ENCODE measurements at regions not wholly inside any gene's neighbourhood (a gene's known extent, or its start where the extent isn't known, plus 50 kb on each side); places are given as distances from the start of the nearest gene placed in this dataset.

DNA sequence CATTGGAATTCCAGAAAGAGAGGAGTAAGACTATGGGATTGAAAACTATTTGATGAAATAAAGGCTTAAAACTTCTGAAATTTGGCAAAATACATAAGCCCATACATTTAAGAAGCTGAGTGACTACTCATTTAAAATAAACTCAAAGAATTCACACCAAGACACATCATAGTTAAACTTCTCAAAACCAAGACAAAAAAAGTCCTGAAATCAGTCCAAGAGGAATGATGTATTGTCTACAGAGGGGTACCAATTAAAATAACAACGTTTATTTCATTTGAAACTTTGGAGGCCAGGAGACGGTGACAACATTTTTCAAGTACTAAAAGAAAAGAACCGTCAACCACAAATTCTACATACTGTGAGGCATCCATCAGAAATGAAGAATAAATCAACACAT lies 841.4 kb upstream of the MAP3K7 start:
- TF ChIP-seq SP1 (IDR thresholded peaks at IDR 0.05; ENCODE audit: low read depth, low read length) (no peak), SP4 (IDR thresholded peaks at IDR 0.05; ENCODE audit: low read length) (no peak), CHD2 (IDR thresholded peaks at IDR 0.05; ENCODE audit: low read length) (no peak), MAFK (IDR thresholded peaks at IDR 0.05; ENCODE audit: low read depth, low read length) (no peak), NRF1 (IDR thresholded peaks at IDR 0.05; ENCODE audit: low read depth, low read length) (no peak), RNF2 (IDR thresholded peaks at IDR 0.05; ENCODE audit: borderline replicate concordance, low read depth, low read length, missing control alignments, poor library complexity, severe bottlenecking) (no peak), POLR2AphosphoS5 (IDR thresholded peaks at IDR 0.05; ENCODE audit: low read depth, low read length) (no peak), TCF12 (IDR thresholded peaks at IDR 0.05; ENCODE audit: low read depth, low read length) (no peak), ATF2 (IDR thresholded peaks at IDR 0.05; ENCODE audit: low read length) (no peak)
- Histone ChIP-seq H3K4ac (replicated peaks; ENCODE audit: insufficient read length, low read depth, low read length) (no peak overlapping the region), H2BK12ac (ENCODE audit: low read depth, low read length) (no peak overlapping the region), H3K79me1 (ENCODE audit: low read depth, low read length) (no peaks in the 10 kb centered on the region), H3K4me2 (ENCODE audit: insufficient read depth in 1 of 2, low read depth in 2 of 2, low read length in 2 of 2) (no peak overlapping the region), H2BK5ac (ENCODE audit: low read depth, low read length) (no peak overlapping the region), H3K9ac (replicated peaks in 1 of 4; ENCODE audit: extremely low read depth in 1 of 4, low read depth in 3 of 4, low read length in 3 of 4) (no peak overlapping the region), H2AFZ (ENCODE audit: low read length) (no peak overlapping the region), H2AK5ac (ENCODE audit: low read depth, low read length) (no peak overlapping the region), H3K36me3 (ENCODE audit: control insufficient read depth in 2 of 4, insufficient read depth in 4 of 4, low read length in 3 of 4) (no peaks in the 10 kb centered on the region), H4K20me1 (replicated peaks in 1 of 2; ENCODE audit: control insufficient read depth in 1 of 2, insufficient read depth in 2 of 2, low read length in 2 of 2) (no peaks in the 10 kb centered on the region), H3K56ac (replicated peaks; ENCODE audit: insufficient read length, low read depth, low read length) (no peak overlapping the region), H3K18ac (ENCODE audit: extremely low read depth, low read length) (no peak overlapping the region), H3K4me3 (ENCODE audit: extremely low read depth in 1 of 4, insufficient read depth in 2 of 4, low read depth in 3 of 4, low read length in 4 of 4) (no peak overlapping the region), H3K4me1 (replicated peaks in 1 of 4; ENCODE audit: control insufficient read depth in 3 of 4, insufficient read depth in 4 of 4, low read length in 3 of 4) (no peaks in the 10 kb centered on the region), H3K27ac (ENCODE audit: low read depth, low read length) (no peak overlapping the region), H3K23ac (ENCODE audit: insufficient read length) (no peak overlapping the region), H2BK15ac (ENCODE audit: low read length) (no peak overlapping the region), H4K5ac (ENCODE audit: insufficient read length, low read depth, low read length) (no peak overlapping the region), H3K79me2 (ENCODE audit: control insufficient read depth in 1 of 2, insufficient read depth in 2 of 2, low read length in 2 of 2) (no peaks in the 10 kb centered on the region), H3K27me3 (replicated peaks in 1 of 4; ENCODE audit: control insufficient read depth in 3 of 4, extremely low read depth in 1 of 4, insufficient read depth in 3 of 4, low read length in 3 of 4) (peaks cover 0 to 1% (median 0%) of the 10 kb centered on the region in 4 experiments; a peak in 1 of 7 replicates), H3K9me3 (ENCODE audit: insufficient read depth in 2 of 2, low read depth in 1 of 2, low read length in 1 of 2) (no peaks in the 10 kb centered on the region), H2BK20ac (ENCODE audit: low read length) (no peak overlapping the region), H2BK120ac (replicated peaks; ENCODE audit: low read depth, low read length) (no peak overlapping the region), H4K91ac (replicated peaks; ENCODE audit: insufficient read length, low read length) (no peak overlapping the region), H3K14ac (ENCODE audit: insufficient read length) (no peak overlapping the region), H3K23me2 (ENCODE audit: low read depth, low read length) (no peaks in the 10 kb centered on the region), H4K8ac (ENCODE audit: extremely low read depth, insufficient read depth, low read length) (no peak overlapping the region)
- FAIRE-seq (no peak), DNase-seq (ENCODE audit: low read depth in 1 of 2, low spot score in 2 of 2) (no peak)
- ChIA-PET POLR2A (ENCODE audit: partially characterized antibody) (no interaction called here), CTCF (ENCODE audit: partially characterized antibody) (interaction anchor here (0.9 kb wide), 1 partner anchor 267 kb away, joined by 3 read pairs; no protein-coding TSS in a partner anchor)
- 86% methylated on average over 3 of the region's 3 CpGs; no CpG with 5 or more reads in 1 of the 2 experiments for WGBS, 2 experiments (ENCODE audit: extremely low coverage in 1 of 2, insufficient coverage in 1 of 2, insufficient read length in 1 of 2, insufficient replicate concordance in 2 of 2, low coverage in 1 of 2, low lambda C conversion rate in 2 of 2, missing lambda C conversion rate in 1 of 2)

All from H1 (cell line).